ENCODE measurements at regions not wholly inside any gene's neighbourhood (a gene's known extent, or its start where the extent isn't known, plus 50 kb on each side); places are given as distances from the start of the nearest gene placed in this dataset.

- TF ChIP-seq CTCF (IDR thresholded peaks at IDR 0.05; ENCODE audit: poor library complexity) (no peak), EZH2 (IDR thresholded peaks at IDR 0.05; ENCODE audit: borderline replicate concordance) (no peak), EZH2phosphoT487 (IDR thresholded peaks at IDR 0.05; ENCODE audit: low read depth, severe bottlenecking, unreplicated experiment) (no peak)
Observed at GRCh38 chr15:97200161-97200560, 760.3 kb upstream of the ARRDC4 start.
